SK-N-SH (cell line): ENCODE measurements at regions not wholly inside any gene's neighbourhood (a gene's known extent, or its start where the extent isn't known, plus 50 kb on each side); places are given as distances from the start of the nearest gene placed in this dataset.

Source experiments
- CTCF ChIA-PET: fragments of 300-600, 350-600 bp; formaldehyde crosslinking; extraction: SDS; loops from one replicate; lab custom pipeline; 2021; lab: Yijun Ruan, JAX
- POLR2A ChIA-PET: fragments of 350-600 bp; sonication (Branson Sonifier 250); formaldehyde crosslinking; extraction: SDS; loops from one replicate; lab custom pipeline; 2020; ENCODE audit warnings: antibody characterized with exemption, inconsistent platforms; lab: Yijun Ruan, JAX
- DNase-seq: peaks from one replicate; pipeline ENCODE4 v3.0.0; 2012
- H2AFZ ChIP-seq: fragments of 200-600 bp; sonication (generic); 2 replicates; pipeline ENCODE4 v1.8.1; 2016; ENCODE audit warnings: antibody characterized with exemption, mild to moderate bottlenecking, low read depth
- H3F3A ChIP-seq: fragments of 200-600 bp; sonication (generic); replicated peaks from 2 replicates; pipeline ENCODE3; 2016; ENCODE audit warnings: antibody characterized with exemption, mild to moderate bottlenecking; ENCODE audit not compliant: insufficient read depth
- H3K27ac ChIP-seq, 2 experiments: fragments of 200-500 bp in 1 of 2; fragments of 200-600 bp in 1 of 2; sonication (Bioruptor generic) in 1 of 2; sonication (generic), shearing (Covaris generic) in 1 of 2; 2 replicates each; pipeline versions ENCODE4 v1.5.1 to v1.6.1; 2014 to 2016; ENCODE audit warnings: low read depth in 2 of 2, inconsistent platforms in 1 of 2, low read length in 1 of 2, mild to moderate bottlenecking in 1 of 2, mixed read lengths in 1 of 2
- H3K27me3 ChIP-seq: fragments of 200-600 bp; sonication (generic), shearing (Covaris generic); 2 replicates; pipeline ENCODE4 v1.6.1; 2016; ENCODE audit warnings: mixed run types; ENCODE audit not compliant: insufficient read depth
- H3K36me3 ChIP-seq, 2 experiments: fragments of 200-500 bp in 1 of 2; fragments of 200-600 bp in 1 of 2; sonication (Bioruptor generic) in 1 of 2; sonication (generic) in 1 of 2; replicated peaks in 1 of 2; 2 replicates each; pipeline versions ENCODE3 to v1.5.1; 2014 to 2016; ENCODE audit warnings: low read length in 1 of 2, mild to moderate bottlenecking in 1 of 2; ENCODE audit not compliant: insufficient read depth in 2 of 2, control insufficient read depth in 1 of 2
- H3K4me1 ChIP-seq, 2 experiments: fragments of 200-500 bp in 1 of 2; fragments of 200-600 bp in 1 of 2; sonication (Bioruptor generic) in 1 of 2; sonication (generic), shearing (Covaris generic) in 1 of 2; 2 replicates each; pipeline versions ENCODE4 v1.5.1 to v1.6.1; 2014 to 2016; ENCODE audit warnings: low read depth in 1 of 2, low read length in 1 of 2, mixed run types in 1 of 2; ENCODE audit not compliant: insufficient read depth in 2 of 2, control insufficient read depth in 1 of 2
- H3K4me2 ChIP-seq: fragments of 200-600 bp; sonication (generic), shearing (Covaris generic); 2 replicates; pipeline ENCODE4 v1.6.1; 2017; ENCODE audit warnings: mixed run types
- H3K4me3 ChIP-seq, 2 experiments: fragments of 200-500 bp in 1 of 2; fragments of 200-600 bp in 1 of 2; sonication (Bioruptor generic) in 1 of 2; sonication (generic), shearing (Covaris generic) in 1 of 2; 2 replicates each; pipeline versions ENCODE4 v1.5.1 to v1.8.1; 2014 to 2016; ENCODE audit warnings: low read depth in 2 of 2, inconsistent platforms in 1 of 2, low read length in 1 of 2, mild to moderate bottlenecking in 1 of 2, mixed read lengths in 1 of 2, moderate library complexity in 1 of 2
- H3K79me2 ChIP-seq: fragments of 200-600 bp; sonication (generic); 2 replicates; pipeline ENCODE4 v1.8.1; 2017; ENCODE audit warnings: mild to moderate bottlenecking; ENCODE audit not compliant: insufficient read depth
- H3K9ac ChIP-seq: fragments of 200-600 bp; sonication (generic); 2 replicates; pipeline ENCODE4 v1.6.1; 2017; ENCODE audit warnings: mixed run types
- H3K9me2 ChIP-seq: fragments of 200-600 bp; sonication (generic); 2 replicates; pipeline ENCODE4 v1.6.1; 2017; ENCODE audit warnings: mixed run types
- H3K9me3 ChIP-seq: fragments of 200-600 bp; sonication (generic); 2 replicates; pipeline ENCODE4 v1.6.1; 2017; ENCODE audit warnings: mixed run types, mild to moderate bottlenecking, moderate library complexity
- H4K20me1 ChIP-seq: fragments of 200-600 bp; sonication (generic); 2 replicates; pipeline ENCODE4 v1.6.1; 2017; ENCODE audit warnings: mild to moderate bottlenecking, mixed run types; ENCODE audit not compliant: insufficient read depth
- CTCF ChIP-seq: fragments of 200-600 bp; sonication (generic); IDR thresholded peaks from 2 replicates; pipeline ENCODE4 v1.6.1; 2017; ENCODE audit warnings: antibody characterized with exemption, mild to moderate bottlenecking, moderate library complexity
- ELF1 ChIP-seq: IDR thresholded peaks from 2 replicates; pipeline ENCODE4 v1.4.0; 2012
- EP300 ChIP-seq, 2 experiments: IDR thresholded peaks; 2 replicates each; pipeline versions ENCODE4 v1.4.0 to v1.6.1; 2012; ENCODE audit warnings: borderline replicate concordance in 1 of 2, low read depth in 1 of 2, low read length in 1 of 2
- EZH2phosphoT487 ChIP-seq: fragments of 200-600 bp; sonication (generic); IDR thresholded peaks from 2 replicates; pipeline ENCODE4 v1.6.1; 2017; ENCODE audit warnings: low read depth, mixed run types, mild to moderate bottlenecking, antibody characterized with exemption, moderate library complexity, borderline replicate concordance
- FOXJ3 ChIP-seq: sonication (generic); formaldehyde crosslinking; IDR thresholded peaks from 2 replicates; pipeline ENCODE4 v1.5.1; 2020; ENCODE audit warnings: mild to moderate bottlenecking, missing genetic modification reagents
- FOXM1 ChIP-seq: IDR thresholded peaks from 2 replicates; pipeline ENCODE4 v1.4.0; 2012; ENCODE audit warnings: low read depth, mild to moderate bottlenecking
- GABPA ChIP-seq: IDR thresholded peaks from 2 replicates; pipeline ENCODE4 v1.4.0; 2012; ENCODE audit warnings: low read depth, mild to moderate bottlenecking
- MAX ChIP-seq: IDR thresholded peaks from 2 replicates; pipeline ENCODE4 v1.4.0; 2012; ENCODE audit warnings: low read depth
- MEF2A ChIP-seq: IDR thresholded peaks from 2 replicates; pipeline ENCODE4 v1.4.0; 2012; ENCODE audit warnings: low read depth, borderline replicate concordance
- MXI1 ChIP-seq: IDR thresholded peaks from 2 replicates; pipeline ENCODE4 v1.6.1; 2012; ENCODE audit warnings: mild to moderate bottlenecking, low read depth, low read length, improper control_type of control experiment
- NFIC ChIP-seq: IDR thresholded peaks from 2 replicates; pipeline ENCODE4 v1.4.0; 2012; ENCODE audit warnings: borderline replicate concordance
- RCOR1 ChIP-seq: fragments of 150-350 bp; IDR thresholded peaks from 2 replicates; pipeline ENCODE4 v1.6.1; 2017; ENCODE audit warnings: antibody characterized with exemption, low read length
- RFX5 ChIP-seq: IDR thresholded peaks from 2 replicates; pipeline ENCODE4 v1.6.1; 2012; ENCODE audit warnings: mild to moderate bottlenecking, improper control_type of control experiment, low read length
- SIN3A ChIP-seq: IDR thresholded peaks from 2 replicates; pipeline ENCODE4 v1.6.1; 2012; ENCODE audit warnings: low read depth, mild to moderate bottlenecking, low read length, moderate library complexity, borderline replicate concordance
- TAF1 ChIP-seq: IDR thresholded peaks from 2 replicates; pipeline ENCODE4 v1.6.1; 2012; ENCODE audit warnings: low read depth, mild to moderate bottlenecking, low read length, moderate library complexity, borderline replicate concordance
- TEAD4 ChIP-seq: IDR thresholded peaks from 2 replicates; pipeline ENCODE4 v1.4.0; 2012; ENCODE audit warnings: mild to moderate bottlenecking, borderline replicate concordance; ENCODE audit not compliant: insufficient read depth
- USF1 ChIP-seq: IDR thresholded peaks from 2 replicates; pipeline ENCODE4 v1.4.0; 2012; ENCODE audit warnings: low read depth, borderline replicate concordance
- USF2 ChIP-seq: fragments of 150-350 bp; IDR thresholded peaks from 2 replicates; pipeline ENCODE4 v1.6.1; 2017; ENCODE audit warnings: antibody characterized with exemption, low read length, low read depth, borderline replicate concordance
- ZBTB33 ChIP-seq: IDR thresholded peaks from 2 replicates; pipeline ENCODE4 v1.4.0; 2012; ENCODE audit warnings: low read depth, borderline replicate concordance
- WGBS: methylation state at CpG from one replicate; pipeline ENCODE4 v1.1.6; 2017; ENCODE audit warnings: low lambda C conversion rate; 5-methylcytosine and 5-hydroxymethylcytosine counted together

- H3K9ac ChIP-seq: no peak overlapping the region
- POLR2A ChIA-PET: no interaction called here
- CTCF ChIA-PET: no interaction called here
- 3% methylated on average over 1 of the region's 1 CpG for WGBS
- H4K20me1 ChIP-seq: no peaks in the 10 kb centered on the region
- H3K79me2 ChIP-seq: no peaks in the 10 kb centered on the region
- H3K4me2 ChIP-seq: no peak overlapping the region
- TF ChIP-seq NFIC (no peak), EP300 (IDR thresholded peaks at IDR 0.05; ENCODE audit: borderline replicate concordance in 1 of 2, low read depth in 1 of 2, low read length in 1 of 2) (no peak), RCOR1 (no peak), EZH2phosphoT487 (no peak), FOXM1 (no peak), TAF1 (no peak), RFX5 (no peak), GABPA (no peak), USF2 (no peak), TEAD4 (no peak), USF1 (no peak), MEF2A (no peak), CTCF (no peak), SIN3A (no peak), ELF1 (no peak), MAX (no peak)
- TF ChIP-seq, all 33 proteins: peak for 0
- no peaks in the 10 kb centered on the region for H3K4me1 ChIP-seq
- H3K4me3 ChIP-seq: no peak overlapping the region
- no peak overlapping the region for H2AFZ ChIP-seq
- no peak for DNase-seq
- H3K36me3 ChIP-seq: no peaks in the 10 kb centered on the region
- H3K9me2 ChIP-seq: no peaks in the 10 kb centered on the region
- no peaks in the 10 kb centered on the region for H3K9me3 ChIP-seq
- no peaks in the 10 kb centered on the region for H3K27me3 ChIP-seq
- H3F3A ChIP-seq: no peaks in the 10 kb centered on the region
- no peak overlapping the region for H3K27ac ChIP-seq
Observed at GRCh38 chr3:82475306-82475705, 713.9 kb upstream of the GBE1 start.

GRCh38 chr3:82474711-82475110 lies 713.3 kb upstream of the GBE1 start:
- Histone ChIP-seq H3K27ac (no peak overlapping the region), H3K79me2 (no peaks in the 10 kb centered on the region), H4K20me1 (no peaks in the 10 kb centered on the region), H2AFZ (no peak overlapping the region), H3K9ac (no peak overlapping the region), H3K4me1 (no peaks in the 10 kb centered on the region), H3F3A (no peaks in the 10 kb centered on the region), H3K27me3 (no peaks in the 10 kb centered on the region), H3K9me3 (no peaks in the 10 kb centered on the region), H3K4me3 (no peak overlapping the region), H3K4me2 (no peak overlapping the region), H3K9me2 (no peaks in the 10 kb centered on the region), H3K36me3 (no peaks in the 10 kb centered on the region)
- ChIA-PET CTCF (no interaction called here), POLR2A (no interaction called here)
- DNase-seq: no peak
- TF ChIP-seq FOXJ3 (CRISPR knock-in tag) (no peak), MXI1 (no peak), TEAD4 (no peak), FOXM1 (no peak), TAF1 (no peak), ZBTB33 (no peak)
